HepG2 (cell line): ENCODE measurements at regions not wholly inside any gene's neighbourhood (a gene's known extent, or its start where the extent isn't known, plus 50 kb on each side); places are given as distances from the start of the nearest gene placed in this dataset.

Source experiments
- BATF2 ChIP-seq: sonication (generic); formaldehyde crosslinking; IDR thresholded peaks from 2 replicates; pipeline ENCODE4 v1.8.0; 2022; ENCODE audit warnings: mild to moderate bottlenecking, missing genetic modification reagents, moderate library complexity
- GATAD2A ChIP-seq: IDR thresholded peaks from 2 replicates; pipeline ENCODE4 v1.6.1; 2016
- HDAC6 ChIP-seq: fragments of 200-600 bp; sonication (generic); IDR thresholded peaks from 2 replicates; pipeline ENCODE4 v1.7.0; 2017; ENCODE audit warnings: mild to moderate bottlenecking, antibody characterized with exemption, low read length, low read depth
- HMGA1 ChIP-seq: sonication (generic); formaldehyde crosslinking; conservative IDR thresholded peaks from 2 replicates; pipeline ENCODE4 v1.4.0; 2020; ENCODE audit warnings: missing genetic modification reagents
- HOXA5 ChIP-seq: sonication (generic); formaldehyde crosslinking; IDR thresholded peaks from 2 replicates; pipeline ENCODE4 v1.4.0; 2020; ENCODE audit warnings: missing genetic modification reagents
- IKZF1 ChIP-seq: fragments of 450-650 bp; IDR thresholded peaks from 2 replicates; pipeline ENCODE4 v1.7.1; 2016
- KAT2B ChIP-seq: fragments of 150-350 bp; IDR thresholded peaks from 2 replicates; pipeline ENCODE4 v1.6.1; 2014; ENCODE audit warnings: low read depth, low read length, borderline replicate concordance
- NFATC3 ChIP-seq: sonication (generic); formaldehyde crosslinking; IDR thresholded peaks from 2 replicates; pipeline ENCODE4 v1.5.1; 2020; ENCODE audit warnings: mild to moderate bottlenecking, missing genetic modification reagents
- POLR2G ChIP-seq: fragments of 200-400 bp; formaldehyde crosslinking; IDR thresholded peaks from 2 replicates; pipeline ENCODE4 v1.6.1; 2018; ENCODE audit warnings: mild to moderate bottlenecking, low read depth, low read length, moderate library complexity
- PTBP1 ChIP-seq: fragments of 200-400 bp; formaldehyde crosslinking; IDR thresholded peaks from 2 replicates; pipeline ENCODE4 v1.6.1; 2018; ENCODE audit warnings: low read length, low read depth; ENCODE audit not compliant: poor library complexity, severe bottlenecking
- REL ChIP-seq: sonication (generic); formaldehyde crosslinking; conservative IDR thresholded peaks from 2 replicates; pipeline ENCODE4 v1.8.0; 2022; ENCODE audit warnings: mild to moderate bottlenecking, missing genetic modification reagents, moderate library complexity
- REPIN1 ChIP-seq: sonication (generic); formaldehyde crosslinking; IDR thresholded peaks from 2 replicates; pipeline ENCODE4 v1.8.0; 2022; ENCODE audit warnings: missing genetic modification reagents, low read depth, mild to moderate bottlenecking, borderline replicate concordance
- RNF2 ChIP-seq: fragments of 450-650 bp; conservative IDR thresholded peaks from 2 replicates; pipeline ENCODE4 v1.6.1; 2016; ENCODE audit warnings: low read depth
- RXRB ChIP-seq: IDR thresholded peaks from 2 replicates; pipeline ENCODE4 v1.6.1; 2016; ENCODE audit warnings: borderline replicate concordance, missing genetic modification reagents, missing compliant biosample characterization
- SAP130 ChIP-seq: IDR thresholded peaks from 2 replicates; pipeline ENCODE4 v1.6.1; 2016; ENCODE audit warnings: low read depth
- SP2 ChIP-seq: sonication (generic); formaldehyde crosslinking; IDR thresholded peaks from 2 replicates; pipeline ENCODE4 v1.5.1; 2020; ENCODE audit warnings: mild to moderate bottlenecking, missing genetic modification reagents
- STAG1 ChIP-seq: sonication (generic); formaldehyde crosslinking; IDR thresholded peaks from 2 replicates; pipeline ENCODE4 v1.4.0; 2020; ENCODE audit warnings: missing genetic modification reagents
- THYN1 ChIP-seq: sonication (generic); formaldehyde crosslinking; IDR thresholded peaks from 2 replicates; pipeline ENCODE4 v1.8.1; 2023; ENCODE audit warnings: low read depth, mild to moderate bottlenecking, moderate library complexity, missing genetic modification reagents, borderline replicate concordance
- ZNF124 ChIP-seq: sonication (generic); formaldehyde crosslinking; IDR thresholded peaks from 2 replicates; pipeline ENCODE4 v1.4.0; 2020; ENCODE audit warnings: missing genetic modification reagents
- ZNF280B ChIP-seq: sonication (generic); formaldehyde crosslinking; IDR thresholded peaks from 2 replicates; pipeline ENCODE4 v1.5.0; 2020; ENCODE audit warnings: missing genetic modification reagents, mild to moderate bottlenecking, borderline replicate concordance
- ZNF780A ChIP-seq: sonication (generic); formaldehyde crosslinking; IDR thresholded peaks from 2 replicates; pipeline ENCODE4 v1.8.0; 2022; ENCODE audit warnings: mild to moderate bottlenecking, missing genetic modification reagents, moderate library complexity
- ZNF83 ChIP-seq: sonication (generic); formaldehyde crosslinking; IDR thresholded peaks from 2 replicates; pipeline ENCODE4 v1.4.0; 2020; ENCODE audit warnings: missing genetic modification reagents, mild to moderate bottlenecking, borderline replicate concordance
- ZNF879 ChIP-seq: sonication (generic); formaldehyde crosslinking; IDR thresholded peaks from 2 replicates; pipeline ENCODE4 v1.8.1; 2023; ENCODE audit warnings: missing genetic modification reagents
- ZSCAN22 ChIP-seq: sonication (generic); formaldehyde crosslinking; IDR thresholded peaks from 2 replicates; pipeline ENCODE4 v1.4.0; 2020; ENCODE audit warnings: mild to moderate bottlenecking, missing genetic modification reagents
- TF ChIP-seq, protein P1 (sequence below): sonication (generic); formaldehyde crosslinking; IDR thresholded peaks from 2 replicates; pipeline ENCODE4 v1.5.0; 2020; ENCODE audit warnings: missing genetic modification reagents
- TF ChIP-seq, protein P2 (sequence below): sonication (generic); formaldehyde crosslinking; IDR thresholded peaks from 2 replicates; pipeline ENCODE4 v1.4.0; 2020; ENCODE audit warnings: missing genetic modification reagents
- TF ChIP-seq, protein P3 (sequence below): sonication (generic); formaldehyde crosslinking; conservative IDR thresholded peaks from 2 replicates; pipeline ENCODE4 v1.8.0; 2022; ENCODE audit warnings: missing genetic modification reagents

DNA sequence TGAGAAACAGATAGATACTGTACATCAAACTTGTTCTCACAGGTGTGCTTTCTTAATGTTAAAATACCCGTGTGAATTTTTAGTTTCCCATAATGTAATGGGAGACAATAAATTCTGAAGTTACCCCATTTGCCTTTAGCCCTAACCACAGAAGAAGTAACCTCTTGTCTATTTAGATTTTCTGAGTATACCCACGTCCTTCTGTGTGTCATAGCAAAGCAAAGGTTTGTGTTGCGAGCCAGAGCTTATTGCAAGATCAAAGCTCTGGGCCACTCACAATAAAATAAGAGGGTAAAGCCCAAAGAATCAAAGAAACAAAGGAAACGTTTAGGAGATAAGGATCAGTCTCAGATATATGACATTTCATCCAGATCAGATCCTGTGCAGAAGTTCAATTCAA, 73.9 kb downstream of the BMP4 start (continued):
- TF ChIP-seq KAT2B (no peak), THYN1 (CRISPR knock-in tag) (no peak), STAG1 (no peak), REPIN1 (CRISPR knock-in tag) (no peak), ZNF780A (CRISPR knock-in tag) (no peak), NFATC3 (no peak), ZNF124 (no peak), RNF2 (no peak), GATAD2A (CRISPR knock-in tag) (no peak), HDAC6 (no peak), REL (CRISPR knock-in tag) (no peak), ZNF83 (CRISPR knock-in tag) (no peak), ZSCAN22 (no peak), SP2 (no peak), POLR2G (no peak), PTBP1 (no peak), BATF2 (CRISPR knock-in tag) (no peak), SAP130 (CRISPR knock-in tag) (peak; percentile 34; the same call in 1 of the 2 replicates), ZNF879 (CRISPR knock-in tag) (no peak), RXRB (peak; percentile 21; the same call in 1 of the 2 replicates), HOXA5 (no peak), ZNF280B (CRISPR knock-in tag) (no peak), HMGA1 (CRISPR knock-in tag) (no peak), IKZF1 (no peak)
- TF ChIP-seq, protein P1, sequence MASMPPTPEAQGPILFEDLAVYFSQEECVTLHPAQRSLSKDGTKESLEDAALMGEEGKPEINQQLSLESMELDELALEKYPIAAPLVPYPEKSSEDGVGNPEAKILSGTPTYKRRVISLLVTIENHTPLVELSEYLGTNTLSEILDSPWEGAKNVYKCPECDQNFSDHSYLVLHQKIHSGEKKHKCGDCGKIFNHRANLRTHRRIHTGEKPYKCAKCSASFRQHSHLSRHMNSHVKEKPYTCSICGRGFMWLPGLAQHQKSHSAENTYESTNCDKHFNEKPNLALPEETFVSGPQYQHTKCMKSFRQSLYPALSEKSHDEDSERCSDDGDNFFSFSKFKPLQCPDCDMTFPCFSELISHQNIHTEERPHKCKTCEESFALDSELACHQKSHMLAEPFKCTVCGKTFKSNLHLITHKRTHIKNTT (CRISPR knock-in tag) = no peak
- TF ChIP-seq, protein P2, sequence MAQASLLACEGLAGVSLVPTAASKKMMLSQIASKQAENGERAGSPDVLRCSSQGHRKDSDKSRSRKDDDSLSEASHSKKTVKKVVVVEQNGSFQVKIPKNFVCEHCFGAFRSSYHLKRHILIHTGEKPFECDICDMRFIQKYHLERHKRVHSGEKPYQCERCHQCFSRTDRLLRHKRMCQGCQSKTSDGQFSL (CRISPR knock-in tag) = no peak
- TF ChIP-seq, protein P3, sequence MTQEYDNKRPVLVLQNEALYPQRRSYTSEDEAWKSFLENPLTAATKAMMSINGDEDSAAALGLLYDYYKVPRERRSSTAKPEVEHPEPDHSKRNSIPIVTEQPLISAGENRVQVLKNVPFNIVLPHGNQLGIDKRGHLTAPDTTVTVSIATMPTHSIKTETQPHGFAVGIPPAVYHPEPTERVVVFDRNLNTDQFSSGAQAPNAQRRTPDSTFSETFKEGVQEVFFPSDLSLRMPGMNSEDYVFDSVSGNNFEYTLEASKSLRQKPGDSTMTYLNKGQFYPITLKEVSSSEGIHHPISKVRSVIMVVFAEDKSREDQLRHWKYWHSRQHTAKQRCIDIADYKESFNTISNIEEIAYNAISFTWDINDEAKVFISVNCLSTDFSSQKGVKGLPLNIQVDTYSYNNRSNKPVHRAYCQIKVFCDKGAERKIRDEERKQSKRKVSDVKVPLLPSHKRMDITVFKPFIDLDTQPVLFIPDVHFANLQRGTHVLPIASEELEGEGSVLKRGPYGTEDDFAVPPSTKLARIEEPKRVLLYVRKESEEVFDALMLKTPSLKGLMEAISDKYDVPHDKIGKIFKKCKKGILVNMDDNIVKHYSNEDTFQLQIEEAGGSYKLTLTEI (CRISPR knock-in tag) = no peak
